ENCODE measurements at regions not wholly inside any gene's neighbourhood (a gene's known extent, or its start where the extent isn't known, plus 50 kb on each side); places are given as distances from the start of the nearest gene placed in this dataset.
A peak's percentile ranks its signal among the peaks of the same experiment; 100 is the strongest.

DNA sequence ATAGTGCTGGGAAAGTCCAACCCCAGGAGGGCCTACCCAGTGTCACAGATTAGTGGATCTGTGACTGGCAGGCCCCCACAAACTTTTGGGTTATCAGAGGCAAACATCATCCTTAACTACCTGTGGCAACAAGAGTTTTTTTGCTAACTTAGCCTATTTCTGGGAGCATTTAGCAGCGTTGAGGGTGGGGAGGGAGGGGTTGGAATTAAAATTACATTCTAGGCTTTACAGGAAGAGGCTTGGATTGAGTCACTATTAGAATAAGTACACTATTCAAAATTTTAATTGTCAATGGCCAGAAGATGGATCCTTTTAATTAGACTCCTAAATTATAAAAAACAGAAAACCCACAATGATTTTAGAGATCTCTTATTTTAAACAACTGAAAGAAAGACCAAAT lies 267.9 kb upstream of the NPSR1 start (continued):
- TF ChIP-seq, protein P1, sequence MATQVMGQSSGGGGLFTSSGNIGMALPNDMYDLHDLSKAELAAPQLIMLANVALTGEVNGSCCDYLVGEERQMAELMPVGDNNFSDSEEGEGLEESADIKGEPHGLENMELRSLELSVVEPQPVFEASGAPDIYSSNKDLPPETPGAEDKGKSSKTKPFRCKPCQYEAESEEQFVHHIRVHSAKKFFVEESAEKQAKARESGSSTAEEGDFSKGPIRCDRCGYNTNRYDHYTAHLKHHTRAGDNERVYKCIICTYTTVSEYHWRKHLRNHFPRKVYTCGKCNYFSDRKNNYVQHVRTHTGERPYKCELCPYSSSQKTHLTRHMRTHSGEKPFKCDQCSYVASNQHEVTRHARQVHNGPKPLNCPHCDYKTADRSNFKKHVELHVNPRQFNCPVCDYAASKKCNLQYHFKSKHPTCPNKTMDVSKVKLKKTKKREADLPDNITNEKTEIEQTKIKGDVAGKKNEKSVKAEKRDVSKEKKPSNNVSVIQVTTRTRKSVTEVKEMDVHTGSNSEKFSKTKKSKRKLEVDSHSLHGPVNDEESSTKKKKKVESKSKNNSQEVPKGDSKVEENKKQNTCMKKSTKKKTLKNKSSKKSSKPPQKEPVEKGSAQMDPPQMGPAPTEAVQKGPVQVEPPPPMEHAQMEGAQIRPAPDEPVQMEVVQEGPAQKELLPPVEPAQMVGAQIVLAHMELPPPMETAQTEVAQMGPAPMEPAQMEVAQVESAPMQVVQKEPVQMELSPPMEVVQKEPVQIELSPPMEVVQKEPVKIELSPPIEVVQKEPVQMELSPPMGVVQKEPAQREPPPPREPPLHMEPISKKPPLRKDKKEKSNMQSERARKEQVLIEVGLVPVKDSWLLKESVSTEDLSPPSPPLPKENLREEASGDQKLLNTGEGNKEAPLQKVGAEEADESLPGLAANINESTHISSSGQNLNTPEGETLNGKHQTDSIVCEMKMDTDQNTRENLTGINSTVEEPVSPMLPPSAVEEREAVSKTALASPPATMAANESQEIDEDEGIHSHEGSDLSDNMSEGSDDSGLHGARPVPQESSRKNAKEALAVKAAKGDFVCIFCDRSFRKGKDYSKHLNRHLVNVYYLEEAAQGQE (IDR thresholded peaks at IDR 0.05; ENCODE audit: unreplicated experiment), result no peak
- TF ChIP-seq EZH2 (IDR thresholded peaks at IDR 0.05; ENCODE audit: low read depth, unreplicated experiment) (no peak), NANOG (IDR thresholded peaks at IDR 0.05; ENCODE audit: borderline replicate concordance) (no peak), ZNF331 (CRISPR knock-in tag; IDR thresholded peaks at IDR 0.05; ENCODE audit: low read depth) (no peak), POLR2AphosphoS5 (IDR thresholded peaks at IDR 0.05; ENCODE audit: low read depth) (no peak), JUNB (IDR thresholded peaks at IDR 0.05; ENCODE audit: unreplicated experiment) (no peak)

DNA sequence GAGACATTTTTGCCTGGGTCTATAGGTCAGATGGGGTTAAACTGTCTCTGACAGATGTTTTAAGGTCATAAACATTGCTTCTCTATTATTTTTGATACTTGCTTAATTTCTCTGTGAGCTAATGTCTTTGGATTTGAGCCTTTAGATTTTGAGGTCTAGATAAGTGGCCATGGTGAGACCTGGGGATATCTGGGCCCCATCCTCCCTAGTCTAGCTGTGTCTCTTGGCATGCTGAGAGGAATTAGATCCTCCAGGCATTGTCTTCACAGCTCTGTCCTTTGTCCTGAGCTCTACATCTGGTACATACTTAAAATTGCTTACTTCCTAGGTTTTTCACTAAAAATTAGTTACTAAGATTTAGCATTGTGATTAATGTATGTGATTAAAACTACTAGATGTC lies 265.0 kb upstream of the NPSR1 start:
- no peaks in the 10 kb centered on the region for H3K36me3 ChIP-seq (ENCODE audit: insufficient read depth)
- H3K79me2 ChIP-seq (replicated peaks; ENCODE audit: insufficient read depth), result no peaks in the 10 kb centered on the region
- no peaks in the 10 kb centered on the region for H3K9me3 Mint-ChIP-seq
- H3K4me3 Mint-ChIP-seq, result no peak overlapping the region
- peak; percentile 79 for ATAC-seq
- TF ChIP-seq, protein P2, sequence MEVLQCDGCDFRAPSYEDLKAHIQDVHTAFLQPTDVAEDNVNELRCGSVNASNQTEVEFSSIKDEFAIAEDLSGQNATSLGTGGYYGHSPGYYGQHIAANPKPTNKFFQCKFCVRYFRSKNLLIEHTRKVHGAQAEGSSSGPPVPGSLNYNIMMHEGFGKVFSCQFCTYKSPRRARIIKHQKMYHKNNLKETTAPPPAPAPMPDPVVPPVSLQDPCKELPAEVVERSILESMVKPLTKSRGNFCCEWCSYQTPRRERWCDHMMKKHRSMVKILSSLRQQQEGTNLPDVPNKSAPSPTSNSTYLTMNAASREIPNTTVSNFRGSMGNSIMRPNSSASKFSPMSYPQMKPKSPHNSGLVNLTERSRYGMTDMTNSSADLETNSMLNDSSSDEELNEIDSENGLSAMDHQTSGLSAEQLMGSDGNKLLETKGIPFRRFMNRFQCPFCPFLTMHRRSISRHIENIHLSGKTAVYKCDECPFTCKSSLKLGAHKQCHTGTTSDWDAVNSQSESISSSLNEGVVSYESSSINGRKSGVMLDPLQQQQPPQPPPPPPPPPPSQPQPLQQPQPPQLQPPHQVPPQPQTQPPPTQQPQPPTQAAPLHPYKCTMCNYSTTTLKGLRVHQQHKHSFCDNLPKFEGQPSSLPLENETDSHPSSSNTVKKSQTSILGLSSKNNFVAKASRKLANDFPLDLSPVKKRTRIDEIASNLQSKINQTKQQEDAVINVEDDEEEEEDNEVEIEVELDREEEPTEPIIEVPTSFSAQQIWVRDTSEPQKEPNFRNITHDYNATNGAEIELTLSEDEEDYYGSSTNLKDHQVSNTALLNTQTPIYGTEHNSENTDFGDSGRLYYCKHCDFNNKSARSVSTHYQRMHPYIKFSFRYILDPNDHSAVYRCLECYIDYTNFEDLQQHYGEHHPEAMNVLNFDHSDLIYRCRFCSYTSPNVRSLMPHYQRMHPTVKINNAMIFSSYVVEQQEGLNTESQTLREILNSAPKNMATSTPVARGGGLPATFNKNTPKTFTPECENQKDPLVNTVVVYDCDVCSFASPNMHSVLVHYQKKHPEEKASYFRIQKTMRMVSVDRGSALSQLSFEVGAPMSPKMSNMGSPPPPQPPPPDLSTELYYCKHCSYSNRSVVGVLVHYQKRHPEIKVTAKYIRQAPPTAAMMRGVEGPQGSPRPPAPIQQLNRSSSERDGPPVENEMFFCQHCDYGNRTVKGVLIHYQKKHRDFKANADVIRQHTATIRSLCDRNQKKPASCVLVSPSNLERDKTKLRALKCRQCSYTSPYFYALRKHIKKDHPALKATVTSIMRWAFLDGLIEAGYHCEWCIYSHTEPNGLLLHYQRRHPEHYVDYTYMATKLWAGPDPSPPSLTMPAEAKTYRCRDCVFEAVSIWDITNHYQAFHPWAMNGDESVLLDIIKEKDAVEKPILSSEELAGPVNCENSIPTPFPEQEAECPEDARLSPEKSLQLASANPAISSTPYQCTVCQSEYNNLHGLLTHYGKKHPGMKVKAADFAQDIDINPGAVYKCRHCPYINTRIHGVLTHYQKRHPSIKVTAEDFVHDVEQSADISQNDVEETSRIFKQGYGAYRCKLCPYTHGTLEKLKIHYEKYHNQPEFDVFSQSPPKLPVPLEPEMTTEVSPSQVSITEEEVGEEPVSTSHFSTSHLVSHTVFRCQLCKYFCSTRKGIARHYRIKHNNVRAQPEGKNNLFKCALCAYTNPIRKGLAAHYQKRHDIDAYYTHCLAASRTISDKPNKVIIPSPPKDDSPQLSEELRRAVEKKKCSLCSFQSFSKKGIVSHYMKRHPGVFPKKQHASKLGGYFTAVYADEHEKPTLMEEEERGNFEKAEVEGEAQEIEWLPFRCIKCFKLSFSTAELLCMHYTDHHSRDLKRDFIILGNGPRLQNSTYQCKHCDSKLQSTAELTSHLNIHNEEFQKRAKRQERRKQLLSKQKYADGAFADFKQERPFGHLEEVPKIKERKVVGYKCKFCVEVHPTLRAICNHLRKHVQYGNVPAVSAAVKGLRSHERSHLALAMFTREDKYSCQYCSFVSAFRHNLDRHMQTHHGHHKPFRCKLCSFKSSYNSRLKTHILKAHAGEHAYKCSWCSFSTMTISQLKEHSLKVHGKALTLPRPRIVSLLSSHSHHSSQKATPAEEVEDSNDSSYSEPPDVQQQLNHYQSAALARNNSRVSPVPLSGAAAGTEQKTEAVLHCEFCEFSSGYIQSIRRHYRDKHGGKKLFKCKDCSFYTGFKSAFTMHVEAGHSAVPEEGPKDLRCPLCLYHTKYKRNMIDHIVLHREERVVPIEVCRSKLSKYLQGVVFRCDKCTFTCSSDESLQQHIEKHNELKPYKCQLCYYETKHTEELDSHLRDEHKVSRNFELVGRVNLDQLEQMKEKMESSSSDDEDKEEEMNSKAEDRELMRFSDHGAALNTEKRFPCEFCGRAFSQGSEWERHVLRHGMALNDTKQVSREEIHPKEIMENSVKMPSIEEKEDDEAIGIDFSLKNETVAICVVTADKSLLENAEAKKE (CRISPR knock-in tag; IDR thresholded peaks at IDR 0.05), result peak; percentile 67; the same call in 1 of the 2 replicates
- TF ChIP-seq, protein P3, sequence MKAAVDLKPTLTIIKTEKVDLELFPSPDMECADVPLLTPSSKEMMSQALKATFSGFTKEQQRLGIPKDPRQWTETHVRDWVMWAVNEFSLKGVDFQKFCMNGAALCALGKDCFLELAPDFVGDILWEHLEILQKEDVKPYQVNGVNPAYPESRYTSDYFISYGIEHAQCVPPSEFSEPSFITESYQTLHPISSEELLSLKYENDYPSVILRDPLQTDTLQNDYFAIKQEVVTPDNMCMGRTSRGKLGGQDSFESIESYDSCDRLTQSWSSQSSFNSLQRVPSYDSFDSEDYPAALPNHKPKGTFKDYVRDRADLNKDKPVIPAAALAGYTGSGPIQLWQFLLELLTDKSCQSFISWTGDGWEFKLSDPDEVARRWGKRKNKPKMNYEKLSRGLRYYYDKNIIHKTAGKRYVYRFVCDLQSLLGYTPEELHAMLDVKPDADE (IDR thresholded peaks at IDR 0.05), result no peak
- TF ChIP-seq ZNF114 (CRISPR knock-in tag; IDR thresholded peaks at IDR 0.05) (no peak), JUNB (IDR thresholded peaks at IDR 0.05; ENCODE audit: unreplicated experiment) (no peak)
- no peak for DNase-seq (ENCODE audit: low spot score)
- no peak overlapping the region for H2AFZ ChIP-seq
- no peak overlapping the region for H3K27ac Mint-ChIP-seq
- no peaks in the 10 kb centered on the region for H3K27me3 Mint-ChIP-seq (ENCODE audit: insufficient read depth, low read depth, poor library complexity)
- no peaks in the 10 kb centered on the region; the same call in 1 of the 2 replicates for H3K9me2 ChIP-seq (ENCODE audit: insufficient read depth)
- no peaks in the 10 kb centered on the region for H3K27me3 ChIP-seq (ENCODE audit: insufficient read depth)
- no peaks in the 10 kb centered on the region for H3K36me3 Mint-ChIP-seq (ENCODE audit: low read depth)
- H3K4me1 Mint-ChIP-seq, result peaks cover 31% of the 10 kb centered on the region
- no peak overlapping the region for H3K4me2 ChIP-seq
- H3K4me3 ChIP-seq, result no peak overlapping the region
- H3F3A ChIP-seq (replicated peaks; ENCODE audit: low read depth), result no peaks in the 10 kb centered on the region
- H4K20me1 ChIP-seq (replicated peaks; ENCODE audit: insufficient read depth), result no peaks in the 10 kb centered on the region
- H3K27ac ChIP-seq (ENCODE audit: low read depth), result no peak overlapping the region
- H3K4me1 ChIP-seq (ENCODE audit: insufficient read depth), result peaks cover 32% of the 10 kb centered on the region

All from GM23338 (cell line).